ENCODE measurements at regions not wholly inside any gene's neighbourhood (a gene's known extent, or its start where the extent isn't known, plus 50 kb on each side); places are given as distances from the start of the nearest gene placed in this dataset.

- no peak for DNase-seq (ENCODE audit: low read depth)
Observed at GRCh38 chr5:124060011-124060410, 548.0 kb downstream of the CSNK1G3 start.

DNA sequence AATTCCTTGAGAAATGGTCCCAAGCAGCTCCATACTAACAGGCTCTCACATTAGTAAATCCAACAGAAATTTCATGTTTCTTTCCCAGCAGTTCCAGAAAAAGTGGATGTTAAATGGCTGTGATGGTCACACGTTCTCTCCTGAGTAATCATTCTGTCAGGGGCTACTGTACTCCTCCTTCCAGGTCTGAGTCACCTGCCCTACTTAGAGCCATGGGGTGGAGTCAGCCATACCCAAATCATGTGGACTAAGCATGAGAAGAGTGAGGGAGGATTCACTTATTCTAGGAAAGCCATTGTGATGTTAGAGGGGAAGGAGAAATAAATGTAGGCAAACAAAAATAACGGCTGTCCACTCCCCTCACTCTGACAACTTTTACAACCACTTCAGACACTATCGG lies 547.2 kb downstream of the CSNK1G3 start:
- DNase-seq (ENCODE audit: low read depth) = peak; percentile 10

GRCh38 chr5:124057724-124058231 lies 545.8 kb downstream of the CSNK1G3 start:
- no peak for DNase-seq (ENCODE audit: low read depth)

- no peak for DNase-seq (ENCODE audit: low read depth)
Observed at GRCh38 chr5:124056991-124057723, 545.2 kb downstream of the CSNK1G3 start.

DNA sequence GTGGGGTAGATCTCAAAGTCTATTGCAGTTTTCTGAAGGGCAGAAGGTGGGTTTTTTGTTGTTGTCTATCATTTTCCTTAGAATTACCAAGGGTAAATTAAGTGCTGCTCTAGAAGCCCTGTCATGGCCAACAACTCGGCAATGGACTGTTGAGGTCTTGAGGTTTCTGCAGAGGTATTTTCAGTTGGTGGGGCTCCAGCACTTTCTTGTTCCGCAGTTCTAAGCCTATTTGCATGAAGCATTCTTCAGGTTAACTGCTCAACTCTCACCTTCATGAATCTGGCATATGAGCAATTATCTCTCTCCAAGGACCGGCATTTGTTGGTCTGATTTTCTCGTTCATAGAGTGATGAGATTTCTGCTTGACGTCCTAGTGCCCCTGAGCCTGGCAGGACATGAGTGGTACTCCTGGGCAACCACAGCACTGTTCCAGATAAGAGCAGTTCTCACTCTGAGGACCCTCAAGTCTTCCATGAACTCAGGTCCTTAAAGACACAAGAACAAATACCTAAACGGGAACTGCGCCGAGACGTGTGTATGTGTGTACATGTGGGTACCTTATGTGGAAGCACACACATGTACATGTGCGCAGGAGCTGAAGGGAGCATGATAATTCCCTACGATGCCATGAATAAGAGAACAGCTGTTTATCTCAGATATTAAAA lies 544.5 kb downstream of the CSNK1G3 start:
- no peak for DNase-seq (ENCODE audit: low read depth)

DNA sequence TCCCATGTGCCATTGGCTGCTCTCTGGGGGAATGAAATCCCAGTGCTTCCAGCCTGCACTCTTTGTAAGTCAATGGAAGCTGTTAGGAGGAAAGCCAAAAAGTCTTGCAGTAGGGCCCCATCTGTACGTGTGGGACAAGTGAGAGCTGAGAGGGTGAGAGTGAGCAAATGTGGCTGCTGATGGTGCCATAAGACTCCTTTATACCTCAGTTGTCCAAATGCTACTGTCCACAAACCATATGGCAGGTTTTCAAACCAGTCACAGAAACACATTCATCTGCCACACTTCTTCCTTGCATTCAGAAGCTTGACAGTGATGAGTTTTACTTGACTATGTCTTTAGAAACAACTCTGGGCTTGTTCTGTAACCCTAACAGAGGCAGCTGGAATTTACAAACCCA lies 543.8 kb downstream of the CSNK1G3 start:
- no peak for DNase-seq (ENCODE audit: low read depth)

- DNase-seq (ENCODE audit: low read depth) = no peak
Observed at GRCh38 chr5:124054564-124054963, 542.6 kb downstream of the CSNK1G3 start.

GRCh38 chr5:124053340-124053739 lies 541.4 kb downstream of the CSNK1G3 start:
- DNase-seq (ENCODE audit: low read depth) = no peak

- DNase-seq (ENCODE audit: low read depth) = no peak
Observed at GRCh38 chr5:124052201-124052600, 540.2 kb downstream of the CSNK1G3 start.

DNA sequence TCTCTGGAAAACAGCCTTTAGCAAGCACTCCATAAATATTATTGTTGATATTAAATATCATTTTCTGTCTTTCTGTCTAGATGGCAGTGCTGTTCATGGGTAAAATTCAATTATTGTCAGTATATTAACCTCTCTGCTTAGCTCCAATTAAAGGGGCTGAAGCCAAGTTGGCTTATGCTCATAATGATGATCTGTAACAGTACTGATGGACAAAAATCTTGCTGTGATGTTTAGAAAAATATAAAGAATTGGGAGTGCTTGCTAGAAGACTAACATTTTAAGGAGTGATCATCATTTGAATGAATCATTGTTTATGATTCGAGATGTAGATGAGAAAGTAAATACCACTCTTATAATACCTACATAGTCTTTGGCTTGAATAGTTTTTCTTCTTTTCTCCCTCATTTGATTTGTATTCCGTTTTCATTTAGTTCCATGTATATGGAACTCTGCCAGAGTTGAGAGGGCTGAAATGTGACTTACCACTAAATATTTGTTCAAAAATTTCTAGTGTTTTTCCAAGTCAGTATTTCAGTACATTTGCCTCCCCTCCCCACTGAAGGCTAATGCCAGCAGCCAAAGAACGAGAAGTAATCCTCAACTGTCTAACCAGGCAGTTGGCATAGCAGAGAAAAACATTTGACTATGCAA lies 538.3 kb downstream of the CSNK1G3 start:
- DNase-seq (ENCODE audit: low read depth) = no peak

DNA sequence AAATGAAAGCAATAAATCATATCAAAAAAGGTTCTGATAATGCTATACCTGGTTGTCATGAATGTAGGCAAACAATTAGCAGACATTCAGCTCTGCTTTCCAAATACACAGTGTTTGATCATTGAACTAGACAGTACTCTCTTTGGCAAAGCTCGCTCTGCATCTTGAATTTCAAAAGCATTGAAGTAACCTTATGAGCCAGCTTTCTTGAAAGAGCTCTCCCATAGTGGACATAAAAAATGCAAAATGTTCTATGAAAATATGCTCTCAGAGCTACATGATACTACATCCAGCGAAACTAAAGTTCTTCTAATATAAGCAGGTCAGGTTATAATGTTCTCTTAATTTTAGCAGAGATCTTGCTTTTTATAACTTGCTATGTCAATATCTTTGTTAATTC lies 533.4 kb downstream of the CSNK1G3 start:
- no peak for DNase-seq (ENCODE audit: low read depth)

GRCh38 chr5:124044613-124045012 lies 532.6 kb downstream of the CSNK1G3 start:
- no peak for DNase-seq (ENCODE audit: low read depth)

- no peak for DNase-seq (ENCODE audit: low read depth)
Observed at GRCh38 chr5:124043456-124043855, 531.5 kb downstream of the CSNK1G3 start.

DNA sequence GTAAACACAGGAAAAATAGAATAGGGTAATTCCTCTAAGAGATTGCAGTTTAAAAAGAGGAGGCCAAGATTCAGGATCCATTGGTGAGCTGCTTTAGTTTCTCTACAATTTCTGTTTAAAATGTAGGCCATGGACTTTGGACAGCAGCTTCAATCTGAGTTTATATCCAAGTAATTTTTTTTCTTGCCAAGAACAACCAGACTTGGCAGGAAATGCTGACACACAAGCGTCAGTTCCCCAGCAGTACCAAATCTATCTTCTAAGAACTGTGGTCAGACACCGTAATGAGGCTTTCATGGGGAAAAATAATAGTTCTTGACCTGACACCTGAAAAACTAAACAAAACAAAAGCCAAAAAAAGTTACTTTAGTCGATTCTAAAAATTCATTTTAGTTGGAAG lies 528.8 kb downstream of the CSNK1G3 start:
- peak; percentile 74 for DNase-seq (ENCODE audit: low read depth)

- DNase-seq (ENCODE audit: low read depth) = no peak
Observed at GRCh38 chr5:124039410-124039809, 527.4 kb downstream of the CSNK1G3 start.

DNA sequence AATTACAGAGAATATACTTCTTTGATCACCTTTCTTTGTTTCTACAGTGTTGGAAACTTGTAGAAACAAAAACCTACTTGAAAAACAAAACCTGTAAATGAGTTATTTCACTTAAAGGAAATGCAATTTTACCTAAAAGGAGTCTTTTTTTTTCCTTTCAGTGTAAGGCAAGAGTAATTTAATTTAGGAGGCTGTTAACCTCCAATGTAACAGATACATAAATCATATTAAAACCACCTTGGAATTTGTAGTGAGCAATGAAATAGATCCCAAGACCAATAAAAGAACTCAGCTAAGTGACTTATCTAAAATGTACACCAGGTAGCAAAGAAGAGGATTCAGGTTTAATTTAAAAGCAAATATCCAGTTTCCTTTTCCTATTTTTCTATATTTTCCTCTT lies 524.8 kb downstream of the CSNK1G3 start:
- DNase-seq (ENCODE audit: low read depth) = no peak

DNA sequence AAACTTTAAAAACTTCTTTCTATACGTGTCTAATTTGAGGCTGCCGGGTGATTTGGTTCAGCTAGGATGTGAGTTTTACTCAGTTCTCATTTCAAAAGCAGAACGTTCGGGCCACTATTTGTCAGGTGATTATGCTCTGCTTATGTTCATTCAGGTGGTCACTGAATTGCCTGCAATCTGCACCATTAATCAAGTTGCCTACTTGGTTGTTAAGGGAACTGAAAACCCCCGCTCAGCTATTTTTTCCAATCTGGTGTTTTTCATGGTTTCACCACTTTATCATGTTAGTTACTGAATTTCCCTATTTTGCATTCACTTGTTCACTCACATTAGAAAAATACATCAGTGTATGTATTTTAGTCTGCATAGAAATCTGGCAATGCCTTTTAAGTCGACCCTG lies 523.0 kb downstream of the CSNK1G3 start:
- no peak for DNase-seq (ENCODE audit: low read depth)

DNA sequence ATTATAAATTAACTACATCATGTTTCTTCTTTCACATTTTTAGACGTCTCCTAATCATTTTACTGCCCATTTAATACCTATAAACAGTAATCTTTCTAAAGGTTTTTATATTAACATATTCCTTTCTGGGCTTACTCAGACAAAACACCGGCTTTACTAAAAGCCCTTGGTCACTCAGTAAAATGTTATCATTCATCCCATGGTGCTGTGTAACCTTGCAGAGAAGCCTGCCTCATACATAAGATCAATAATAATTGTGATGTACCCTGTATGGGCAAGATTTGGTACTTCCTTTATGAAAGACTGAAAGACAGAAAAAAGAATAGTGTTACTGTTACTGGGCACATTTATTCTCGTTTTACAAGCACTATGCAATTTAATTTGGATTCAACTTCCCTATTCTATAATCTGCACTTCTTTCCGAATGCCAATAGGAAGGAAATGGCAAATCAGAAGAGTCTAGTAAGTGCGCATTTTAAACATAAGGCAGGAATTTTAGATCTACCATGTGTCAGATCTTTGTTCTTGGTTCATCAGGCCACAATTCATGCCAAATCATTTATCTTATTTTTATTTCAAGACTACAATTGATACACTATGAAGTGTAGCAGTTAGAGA lies 522.2 kb downstream of the CSNK1G3 start:
- no peak for DNase-seq (ENCODE audit: low read depth)

GRCh38 chr5:124030043-124030491 lies 518.1 kb downstream of the CSNK1G3 start:
- DNase-seq (ENCODE audit: low read depth) = no peak

DNA sequence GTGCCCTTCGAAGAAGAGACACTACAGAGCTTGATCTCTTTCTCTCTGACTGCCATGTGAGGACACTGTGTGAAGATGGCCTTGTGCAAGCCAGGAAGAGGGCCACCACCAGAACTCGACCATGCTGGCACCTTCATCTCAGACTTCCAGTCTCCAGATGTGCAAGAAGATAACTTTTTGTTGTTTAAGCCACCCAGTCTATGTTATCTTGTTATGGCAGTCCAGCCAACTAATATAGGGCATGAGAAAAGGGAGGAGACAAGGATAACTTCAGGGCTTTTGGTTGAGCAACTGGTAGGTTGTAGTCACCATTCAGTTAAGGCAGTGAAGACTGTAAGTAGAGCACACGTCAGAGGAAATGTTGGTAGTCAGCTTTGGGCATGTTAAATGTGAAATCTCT lies 515.5 kb downstream of the CSNK1G3 start:
- no peak for DNase-seq (ENCODE audit: low read depth)

- no peak for DNase-seq (ENCODE audit: low read depth)
Observed at GRCh38 chr5:124025306-124025845, 513.4 kb downstream of the CSNK1G3 start.

DNA sequence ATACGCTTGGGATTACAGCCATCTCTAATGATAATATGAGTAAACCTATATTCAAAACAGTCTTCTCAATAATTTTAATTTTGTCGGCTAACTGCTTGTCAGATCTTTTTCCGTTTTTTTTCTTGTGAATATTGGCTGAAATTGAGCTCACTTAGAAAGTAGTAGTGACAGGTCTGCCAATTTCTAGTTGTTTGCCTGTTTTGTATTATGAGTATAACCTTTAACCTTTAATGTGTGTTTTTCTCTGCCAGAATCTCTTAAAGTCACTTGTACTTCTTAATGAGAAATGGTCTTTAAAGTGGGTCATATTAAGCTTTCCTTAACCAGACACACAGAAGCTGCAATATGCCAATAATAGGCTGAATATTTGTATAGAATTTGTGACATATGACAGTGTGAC lies 511.0 kb downstream of the CSNK1G3 start:
- no peak for DNase-seq (ENCODE audit: low read depth)
